Dedifferentiated amniotic fluid mesenchymal stem cell (primary cell): ENCODE measurements at regions not wholly inside any gene's neighbourhood (a gene's known extent, or its start where the extent isn't known, plus 50 kb on each side); places are given as distances from the start of the nearest gene placed in this dataset.

Experiments
- DNase-seq: peaks from one replicate; pipeline ENCODE4 v3.0.0-alpha.2; 2016; ENCODE audit errors: extremely low spot score

GRCh38 chr5:99133921-99134320, 205.1 kb upstream of the CHD1 start:
- no peak for DNase-seq

- no peak for DNase-seq
Observed at GRCh38 chr5:99129768-99130501, 201.1 kb upstream of the CHD1 start.

- no peak for DNase-seq
Observed at GRCh38 chr5:99122976-99123375, 194.2 kb upstream of the CHD1 start.

- no peak for DNase-seq
Observed at GRCh38 chr5:99119326-99119725, 190.5 kb upstream of the CHD1 start.

- DNase-seq, result no peak
Observed at GRCh38 chr5:99116526-99116925, 187.7 kb upstream of the CHD1 start.

GRCh38 chr5:99109894-99110293, 181.1 kb upstream of the CHD1 start:
- DNase-seq, result no peak

- no peak for DNase-seq
Observed at GRCh38 chr5:99105216-99105615, 176.4 kb upstream of the CHD1 start.

GRCh38 chr5:99104538-99105132, 175.8 kb upstream of the CHD1 start:
- DNase-seq, result peak; percentile 35

GRCh38 chr5:99102073-99102697, 173.4 kb upstream of the CHD1 start:
- no peak for DNase-seq

GRCh38 chr5:99099691-99100090, 170.9 kb upstream of the CHD1 start:
- no peak for DNase-seq

- no peak for DNase-seq
Observed at GRCh38 chr5:99089822-99090549, 161.2 kb upstream of the CHD1 start.

GRCh38 chr5:99088309-99088708, 159.5 kb upstream of the CHD1 start:
- DNase-seq, result no peak

- no peak for DNase-seq
Observed at GRCh38 chr5:99083197-99083596, 154.4 kb upstream of the CHD1 start.

GRCh38 chr5:99081711-99082110, 152.9 kb upstream of the CHD1 start:
- no peak for DNase-seq

GRCh38 chr5:99076723-99077640, 148.2 kb upstream of the CHD1 start:
- DNase-seq, result no peak

GRCh38 chr5:99072846-99073245, 144.0 kb upstream of the CHD1 start:
- DNase-seq, result no peak

GRCh38 chr5:99070822-99071221, 142.0 kb upstream of the CHD1 start:
- DNase-seq, result no peak

GRCh38 chr5:99070362-99070761, 141.6 kb upstream of the CHD1 start:
- no peak for DNase-seq

GRCh38 chr5:99068944-99069650, 140.3 kb upstream of the CHD1 start:
- DNase-seq, result no peak

GRCh38 chr5:99063737-99064136, 134.9 kb upstream of the CHD1 start:
- DNase-seq, result no peak

- peak; percentile 77 for DNase-seq
Observed at GRCh38 chr5:99061711-99062110, 132.9 kb upstream of the CHD1 start.
